ENCODE measurements at regions not wholly inside any gene's neighbourhood (a gene's known extent, or its start where the extent isn't known, plus 50 kb on each side); places are given as distances from the start of the nearest gene placed in this dataset.

DNA sequence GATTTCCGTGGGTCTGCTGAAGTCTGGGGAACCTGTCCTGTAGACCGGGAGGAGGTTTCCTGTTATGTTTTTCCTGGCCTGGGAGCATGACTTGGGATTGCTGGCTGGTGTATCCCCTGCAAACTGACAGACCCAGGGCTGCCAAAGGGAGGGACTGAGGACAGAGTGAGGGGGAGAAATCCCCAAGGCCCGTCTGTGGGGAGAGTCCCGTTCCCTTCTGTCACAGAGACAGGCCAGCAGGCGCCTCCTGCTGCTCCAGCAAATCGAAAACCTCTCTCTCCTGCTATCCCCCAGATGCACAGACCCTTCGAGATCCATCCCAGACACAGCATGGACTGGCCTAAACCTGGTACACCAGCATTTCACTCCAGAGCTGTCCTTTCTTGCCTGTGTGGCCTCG lies 56.2 kb upstream of the ALDH1B1 start:
- no peak for ATAC-seq (ENCODE audit: low FRiP score)
- DNase-seq (ENCODE audit: low spot score), result no peak
- TF ChIP-seq, protein P1, sequence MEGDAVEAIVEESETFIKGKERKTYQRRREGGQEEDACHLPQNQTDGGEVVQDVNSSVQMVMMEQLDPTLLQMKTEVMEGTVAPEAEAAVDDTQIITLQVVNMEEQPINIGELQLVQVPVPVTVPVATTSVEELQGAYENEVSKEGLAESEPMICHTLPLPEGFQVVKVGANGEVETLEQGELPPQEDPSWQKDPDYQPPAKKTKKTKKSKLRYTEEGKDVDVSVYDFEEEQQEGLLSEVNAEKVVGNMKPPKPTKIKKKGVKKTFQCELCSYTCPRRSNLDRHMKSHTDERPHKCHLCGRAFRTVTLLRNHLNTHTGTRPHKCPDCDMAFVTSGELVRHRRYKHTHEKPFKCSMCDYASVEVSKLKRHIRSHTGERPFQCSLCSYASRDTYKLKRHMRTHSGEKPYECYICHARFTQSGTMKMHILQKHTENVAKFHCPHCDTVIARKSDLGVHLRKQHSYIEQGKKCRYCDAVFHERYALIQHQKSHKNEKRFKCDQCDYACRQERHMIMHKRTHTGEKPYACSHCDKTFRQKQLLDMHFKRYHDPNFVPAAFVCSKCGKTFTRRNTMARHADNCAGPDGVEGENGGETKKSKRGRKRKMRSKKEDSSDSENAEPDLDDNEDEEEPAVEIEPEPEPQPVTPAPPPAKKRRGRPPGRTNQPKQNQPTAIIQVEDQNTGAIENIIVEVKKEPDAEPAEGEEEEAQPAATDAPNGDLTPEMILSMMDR (IDR thresholded peaks at IDR 0.05), result no peak

DNA sequence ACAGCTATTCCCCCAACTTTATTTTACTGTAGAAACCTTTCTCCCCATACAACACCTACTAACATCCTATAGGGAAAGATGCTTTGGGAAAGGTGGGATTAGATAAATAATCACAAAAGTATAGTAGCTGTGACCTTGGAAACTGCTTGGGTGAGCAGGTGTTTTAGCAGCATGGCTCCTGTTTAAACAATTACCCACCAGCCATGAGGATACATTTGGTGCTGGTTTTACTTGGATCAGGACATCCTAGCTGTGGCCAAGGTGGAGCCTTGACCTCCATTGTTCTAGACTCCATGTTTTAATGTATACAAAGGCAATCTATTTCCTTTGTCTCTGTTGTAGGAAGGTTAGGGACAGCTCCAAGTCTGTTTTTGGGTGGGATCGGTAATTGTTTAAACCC lies 56.8 kb upstream of the ALDH1B1 start:
- no peak for ATAC-seq (ENCODE audit: low FRiP score)
- TF ChIP-seq, protein P1 (IDR thresholded peaks at IDR 0.05), result no peak
- DNase-seq (ENCODE audit: low spot score), result no peak

DNA sequence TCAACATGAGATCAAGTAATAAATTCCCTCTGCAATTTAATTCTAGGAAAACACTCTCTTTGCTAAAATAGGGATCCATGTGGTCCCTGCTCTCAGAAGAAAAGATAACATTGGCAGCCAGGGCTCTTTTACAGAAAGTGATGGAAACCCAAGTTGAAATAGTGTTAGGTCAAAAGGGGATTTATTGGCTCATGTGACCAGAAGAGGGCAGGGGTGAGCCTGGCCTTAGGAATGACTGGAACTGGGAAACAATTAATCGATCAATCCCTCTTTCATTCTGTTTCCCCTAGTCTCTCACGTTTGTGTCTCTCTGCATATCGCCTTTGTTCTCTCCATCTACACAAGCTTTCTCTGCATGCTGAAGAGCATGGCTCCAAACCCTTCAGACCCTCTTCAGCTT lies 58.3 kb upstream of the ALDH1B1 start:
- DNase-seq (ENCODE audit: low spot score), result no peak
- TF ChIP-seq, protein P1 (IDR thresholded peaks at IDR 0.05), result no peak
- ATAC-seq (ENCODE audit: low FRiP score), result no peak

DNA sequence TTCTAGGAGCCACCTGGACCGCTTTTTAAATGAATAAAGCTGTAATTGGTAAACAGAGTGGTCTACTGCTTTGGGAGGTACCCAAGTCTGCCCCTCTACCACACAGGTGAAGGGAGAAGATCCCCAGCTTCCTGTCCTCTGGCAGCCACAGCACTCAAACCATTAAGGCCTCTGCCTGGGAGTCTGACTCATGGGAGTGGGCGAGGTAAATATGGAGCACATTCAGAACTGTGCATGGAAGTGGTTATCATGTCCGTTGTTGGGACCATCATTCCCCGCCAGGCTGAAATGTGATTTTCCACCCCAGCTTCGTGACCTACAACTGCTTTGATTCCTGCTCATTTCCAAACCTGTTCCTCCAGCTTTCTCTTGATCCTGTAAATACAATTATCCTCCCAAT lies 59.5 kb upstream of the ALDH1B1 start:
- no peak for ATAC-seq (ENCODE audit: low FRiP score)
- TF ChIP-seq, protein P1 (IDR thresholded peaks at IDR 0.05), result no peak
- DNase-seq (ENCODE audit: low spot score), result no peak

DNA sequence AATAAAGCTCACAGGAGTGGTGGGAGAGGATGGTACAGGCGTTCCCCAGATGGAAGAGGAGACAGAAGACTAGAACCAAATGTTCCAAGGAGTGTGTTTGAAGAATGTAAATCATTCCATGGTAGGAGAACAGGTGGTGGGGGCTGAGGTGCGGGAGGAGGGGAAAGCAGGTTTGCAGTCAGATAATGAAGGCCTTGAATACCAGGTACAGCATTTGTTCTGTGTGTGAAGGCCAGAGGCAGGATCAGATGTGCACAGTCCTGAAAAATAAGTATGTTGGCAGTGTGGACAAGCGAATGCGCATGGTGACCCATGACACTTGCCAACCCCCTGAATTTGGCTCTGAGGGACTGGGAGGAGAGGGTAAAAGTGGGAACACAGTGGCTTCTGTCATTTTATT lies 59.9 kb upstream of the ALDH1B1 start:
- DNase-seq (ENCODE audit: low spot score) (no peak), ATAC-seq (ENCODE audit: low FRiP score) (no peak)
- TF ChIP-seq, protein P1 (IDR thresholded peaks at IDR 0.05), result no peak

DNA sequence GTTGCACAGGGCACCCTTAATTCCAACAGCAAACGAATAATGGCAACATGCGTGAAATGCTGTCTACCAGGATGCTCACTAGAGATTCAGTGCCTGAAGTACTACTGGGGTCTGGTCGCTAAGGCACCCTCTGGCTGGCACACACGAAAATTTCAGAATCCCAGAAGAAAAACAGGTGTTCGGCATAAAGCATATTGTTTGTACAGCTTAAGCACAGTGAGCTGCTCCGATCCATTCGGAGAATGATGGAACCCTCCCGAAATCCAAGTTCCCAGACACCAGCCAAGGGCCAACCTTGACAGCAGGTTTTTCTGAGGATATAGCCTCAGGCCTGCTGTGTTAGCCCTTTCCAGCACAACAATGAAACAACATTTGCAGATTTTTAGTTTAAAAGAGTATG lies 61.4 kb upstream of the ALDH1B1 start:
- ATAC-seq (ENCODE audit: low FRiP score), result no peak
- TF ChIP-seq, protein P1 (IDR thresholded peaks at IDR 0.05), result no peak
- DNase-seq (ENCODE audit: low spot score), result no peak

DNA sequence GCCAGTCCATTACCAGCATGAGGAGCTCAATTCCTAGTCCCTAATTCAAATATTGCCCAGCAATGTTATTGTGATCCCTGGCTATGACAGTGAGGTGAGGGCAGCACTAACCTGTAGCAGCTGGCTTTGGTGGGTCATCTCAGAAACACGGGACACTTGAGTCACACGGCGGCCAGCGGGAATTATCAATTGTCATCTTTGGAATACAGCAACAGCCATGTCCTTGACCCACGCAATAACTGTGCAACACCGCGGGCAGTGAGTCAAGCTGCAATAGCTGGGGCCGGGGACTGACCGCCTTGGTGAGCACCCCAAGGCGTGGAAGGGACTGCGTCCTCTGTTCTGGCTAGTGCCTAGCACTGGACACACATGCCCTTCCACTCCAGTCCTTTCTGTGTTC lies 62.5 kb upstream of the ALDH1B1 start:
- DNase-seq (ENCODE audit: low spot score), result no peak
- no peak for ATAC-seq (ENCODE audit: low FRiP score)

More for the DNA sequence above, 62.5 kb upstream of the ALDH1B1 start:
- TF ChIP-seq, protein P1 (IDR thresholded peaks at IDR 0.05), result no peak

Measured in omental fat pad (tissue), 3 donors.